Smooth muscle cell (in vitro differentiated cells): ENCODE measurements at regions not wholly inside any gene's neighbourhood (a gene's known extent, or its start where the extent isn't known, plus 50 kb on each side); places are given as distances from the start of the nearest gene placed in this dataset.
A peak's percentile ranks its signal among the peaks of the same experiment; 100 is the strongest.

Experiments
- DNase-seq: peaks from one replicate; lab custom pipeline; 2025; ENCODE audit not compliant: unreplicated experiment; lab: John Stamatoyannopoulos, UW
- H2AFZ ChIP-seq: fragments of 200-600 bp; sonication (generic); 2 replicates; pipeline ENCODE4 v1.6.0; 2016; ENCODE audit warnings: antibody characterized with exemption, low read depth, mild to moderate bottlenecking
- H3F3A ChIP-seq: fragments of 200-600 bp; sonication (generic); 2 replicates; pipeline ENCODE4 v1.6.0; 2017; ENCODE audit warnings: antibody characterized with exemption, low read depth
- H3K27ac ChIP-seq: fragments of 200-600 bp; sonication (generic); 2 replicates; pipeline ENCODE4 v1.5.1; 2016; ENCODE audit warnings: low read depth, mild to moderate bottlenecking
- H3K27me3 ChIP-seq: fragments of 200-600 bp; sonication (generic); 2 replicates; pipeline ENCODE4 v1.6.1; 2016; ENCODE audit warnings: low read depth, mild to moderate bottlenecking
- H3K36me3 ChIP-seq: fragments of 200-600 bp; sonication (generic); 2 replicates; pipeline ENCODE4 v1.5.1; 2016; ENCODE audit warnings: low read depth
- H3K4me1 ChIP-seq: fragments of 200-600 bp; sonication (generic); 2 replicates; pipeline ENCODE4 v1.5.1; 2016; ENCODE audit warnings: low read depth
- H3K4me2 ChIP-seq: fragments of 200-600 bp; sonication (generic); 2 replicates; pipeline ENCODE4 v1.6.0; 2016; ENCODE audit warnings: mild to moderate bottlenecking
- H3K4me3 ChIP-seq: fragments of 200-600 bp; sonication (generic); 2 replicates; pipeline ENCODE4 v1.5.1; 2016; ENCODE audit warnings: mild to moderate bottlenecking
- H3K79me2 ChIP-seq: fragments of 200-600 bp; sonication (generic); 2 replicates; pipeline ENCODE4 v1.6.0; 2016; ENCODE audit warnings: low read depth, mild to moderate bottlenecking
- H3K9ac ChIP-seq: fragments of 200-600 bp; sonication (generic); 2 replicates; pipeline ENCODE4 v1.6.0; 2016; ENCODE audit warnings: low read depth
- H3K9me3 ChIP-seq: fragments of 200-600 bp; sonication (generic); replicated peaks from 2 replicates; pipeline ENCODE4 v1.5.1; 2016; ENCODE audit warnings: low read depth
- H4K20me1 ChIP-seq: fragments of 200-600 bp; sonication (generic); 2 replicates; pipeline ENCODE4 v1.6.0; 2016; ENCODE audit warnings: low read depth
- WGBS: methylation state at CpG from one replicate; pipeline ENCODE4 v1.1.7; 2016; ENCODE audit warnings: low lambda C conversion rate; 5-methylcytosine and 5-hydroxymethylcytosine counted together
- TF ChIP-seq, protein P1 (sequence below): fragments of 200-600 bp; sonication (generic); IDR thresholded peaks from 2 replicates; pipeline ENCODE4 v1.5.1; 2017; ENCODE audit warnings: borderline replicate concordance, mild to moderate bottlenecking, antibody characterized with exemption; ENCODE audit not compliant: insufficient read depth, poor library complexity, severe bottlenecking

DNA sequence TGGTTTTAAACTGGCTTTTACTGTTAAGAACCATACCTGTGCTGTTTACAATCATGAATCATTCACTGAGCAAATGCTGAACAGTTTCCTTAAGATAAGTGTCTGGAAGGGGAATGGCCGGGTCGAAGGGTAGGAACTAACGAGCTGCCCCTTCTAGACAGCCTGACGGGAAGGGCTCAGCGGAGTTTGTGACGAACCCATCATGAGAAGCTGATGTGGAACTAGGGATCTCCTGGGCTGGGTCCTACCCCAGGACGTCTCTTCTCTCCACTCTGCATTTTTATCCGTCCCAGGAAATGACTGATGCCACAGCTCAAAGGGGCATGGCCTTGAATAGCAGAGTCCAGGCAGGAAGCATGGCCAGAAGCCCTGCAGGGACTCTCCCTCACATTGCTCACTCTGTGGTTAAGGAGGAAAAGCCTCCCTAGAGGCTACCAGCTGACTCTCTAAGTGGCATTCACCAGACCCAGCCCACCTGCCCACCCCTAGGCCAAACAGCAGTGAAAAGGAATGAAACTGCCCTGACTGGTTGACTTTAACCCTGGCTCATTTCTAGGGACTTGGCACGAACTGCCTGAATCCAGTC lies 112.0 kb downstream of the PFKFB3 start:
- TF ChIP-seq, protein P1, sequence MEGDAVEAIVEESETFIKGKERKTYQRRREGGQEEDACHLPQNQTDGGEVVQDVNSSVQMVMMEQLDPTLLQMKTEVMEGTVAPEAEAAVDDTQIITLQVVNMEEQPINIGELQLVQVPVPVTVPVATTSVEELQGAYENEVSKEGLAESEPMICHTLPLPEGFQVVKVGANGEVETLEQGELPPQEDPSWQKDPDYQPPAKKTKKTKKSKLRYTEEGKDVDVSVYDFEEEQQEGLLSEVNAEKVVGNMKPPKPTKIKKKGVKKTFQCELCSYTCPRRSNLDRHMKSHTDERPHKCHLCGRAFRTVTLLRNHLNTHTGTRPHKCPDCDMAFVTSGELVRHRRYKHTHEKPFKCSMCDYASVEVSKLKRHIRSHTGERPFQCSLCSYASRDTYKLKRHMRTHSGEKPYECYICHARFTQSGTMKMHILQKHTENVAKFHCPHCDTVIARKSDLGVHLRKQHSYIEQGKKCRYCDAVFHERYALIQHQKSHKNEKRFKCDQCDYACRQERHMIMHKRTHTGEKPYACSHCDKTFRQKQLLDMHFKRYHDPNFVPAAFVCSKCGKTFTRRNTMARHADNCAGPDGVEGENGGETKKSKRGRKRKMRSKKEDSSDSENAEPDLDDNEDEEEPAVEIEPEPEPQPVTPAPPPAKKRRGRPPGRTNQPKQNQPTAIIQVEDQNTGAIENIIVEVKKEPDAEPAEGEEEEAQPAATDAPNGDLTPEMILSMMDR, result no peak
- H3K9me3 ChIP-seq, result peaks cover 3% of the 10 kb centered on the region
- H3K9ac ChIP-seq, result no peak overlapping the region
- H3K27ac ChIP-seq, result no peak overlapping the region
- H3K4me1 ChIP-seq, result no peaks in the 10 kb centered on the region
- WGBS, result 70% methylated on average over 9 of the region's 9 CpGs
- H3K36me3 ChIP-seq, result peaks cover 3% of the 10 kb centered on the region
- no peaks in the 10 kb centered on the region for H4K20me1 ChIP-seq
- no peaks in the 10 kb centered on the region for H3F3A ChIP-seq
- no peaks in the 10 kb centered on the region for H3K27me3 ChIP-seq
- no peak overlapping the region for H3K4me3 ChIP-seq
- H2AFZ ChIP-seq, result no peak overlapping the region
- no peak overlapping the region for H3K4me2 ChIP-seq
- DNase-seq, result no peak
- no peaks in the 10 kb centered on the region for H3K79me2 ChIP-seq

- Histone ChIP-seq H2AFZ (no peak overlapping the region), H3K27me3 (no peaks in the 10 kb centered on the region), H3K4me3 (no peak overlapping the region), H4K20me1 (no peaks in the 10 kb centered on the region), H3K36me3 (peaks cover 3% of the 10 kb centered on the region), H3K27ac (no peak overlapping the region), H3K4me2 (no peak overlapping the region), H3K9me3 (peaks cover 3% of the 10 kb centered on the region), H3K4me1 (no peaks in the 10 kb centered on the region), H3K9ac (no peak overlapping the region), H3F3A (no peaks in the 10 kb centered on the region), H3K79me2 (no peaks in the 10 kb centered on the region)
- TF ChIP-seq, protein P1, result no peak
- no peak for DNase-seq
These were observed 116.4 kb downstream of the PFKFB3 start for GRCh38 chr10:6319119-6319518.

- Histone ChIP-seq H3K4me3 (no peak overlapping the region), H3K27ac (no peak overlapping the region), H3K36me3 (peaks cover 3% of the 10 kb centered on the region), H3K27me3 (no peaks in the 10 kb centered on the region), H3K79me2 (no peaks in the 10 kb centered on the region), H3F3A (no peaks in the 10 kb centered on the region), H3K4me2 (no peak overlapping the region), H3K9ac (no peak overlapping the region), H2AFZ (no peak overlapping the region), H3K9me3 (peaks cover 3% of the 10 kb centered on the region), H4K20me1 (no peaks in the 10 kb centered on the region), H3K4me1 (no peaks in the 10 kb centered on the region)
- TF ChIP-seq, protein P1, result no peak
- DNase-seq, result no peak
- WGBS, result 97% methylated on average over 6 of the region's 6 CpGs
These were observed 117.7 kb downstream of the PFKFB3 start for GRCh38 chr10:6320320-6321010.

DNA sequence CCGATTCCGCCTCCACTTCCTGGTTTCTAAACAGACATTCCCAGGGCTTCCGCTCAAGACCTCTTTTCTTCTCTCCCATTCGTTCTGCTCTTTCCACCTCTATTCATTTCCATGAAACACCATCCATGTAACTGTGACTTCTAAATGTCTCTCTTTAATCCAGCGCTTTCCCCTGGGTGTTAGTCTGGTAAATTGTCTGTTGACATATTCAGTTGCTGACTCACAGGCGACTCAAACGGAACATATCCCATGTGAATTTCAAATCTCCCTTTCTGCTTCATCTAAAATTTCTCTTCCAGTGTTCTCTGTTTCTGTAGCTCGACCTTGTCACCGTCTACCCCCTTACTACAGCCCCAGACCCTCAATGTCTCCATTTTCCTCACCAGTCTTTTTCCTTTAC lies 119.1 kb downstream of the PFKFB3 start:
- peak overlapping the region; percentile 14 for H3K4me2 ChIP-seq
- H3K9ac ChIP-seq, result no peak overlapping the region
- no peak overlapping the region for H2AFZ ChIP-seq
- 63% methylated on average over 9 of the region's 9 CpGs for WGBS
- no peaks in the 10 kb centered on the region for H3K4me1 ChIP-seq
- H3K36me3 ChIP-seq, result peaks cover 3% of the 10 kb centered on the region
- H3K79me2 ChIP-seq, result no peaks in the 10 kb centered on the region
- no peak overlapping the region for H3K4me3 ChIP-seq
- H3K9me3 ChIP-seq, result peaks cover 3% of the 10 kb centered on the region
- TF ChIP-seq, protein P1, result no peak
- no peaks in the 10 kb centered on the region for H3F3A ChIP-seq
- H3K27me3 ChIP-seq, result no peaks in the 10 kb centered on the region
- no peaks in the 10 kb centered on the region for H4K20me1 ChIP-seq
- no peak for DNase-seq
- no peak overlapping the region for H3K27ac ChIP-seq
